COLO668 (cell line): ENCODE measurements at regions not wholly inside any gene's neighbourhood (a gene's known extent, or its start where the extent isn't known, plus 50 kb on each side); places are given as distances from the start of the nearest gene placed in this dataset.

Experiments used
- DNase-seq: peaks from one replicate; lab custom pipeline; 2025; ENCODE audit not compliant: unreplicated experiment; lab: John Stamatoyannopoulos, UW

- no peak for DNase-seq
Observed at GRCh38 chr3:167188592-167188991, 191.5 kb downstream of the ZBBX start.

GRCh38 chr3:167187221-167187620 is 192.9 kb downstream of the ZBBX start:
- no peak for DNase-seq

- DNase-seq, result no peak
Observed at GRCh38 chr3:167184511-167184910, 195.6 kb downstream of the ZBBX start.

- no peak for DNase-seq
Observed at GRCh38 chr3:167172377-167172776, 207.7 kb downstream of the ZBBX start.

- no peak for DNase-seq
Observed at GRCh38 chr3:167167491-167167890, 212.6 kb downstream of the ZBBX start.

- DNase-seq, result no peak
Observed at GRCh38 chr3:167166594-167167253, 213.4 kb downstream of the ZBBX start.

- no peak for DNase-seq
Observed at GRCh38 chr3:167166012-167166411, 214.1 kb downstream of the ZBBX start.

GRCh38 chr3:167163580-167163979 is 216.5 kb downstream of the ZBBX start:
- no peak for DNase-seq

GRCh38 chr3:167162083-167162482 is 218.0 kb downstream of the ZBBX start:
- no peak for DNase-seq

GRCh38 chr3:167160781-167161180 is 219.3 kb downstream of the ZBBX start:
- no peak for DNase-seq

GRCh38 chr3:167151636-167152035 is 228.5 kb downstream of the ZBBX start:
- DNase-seq, result no peak

- DNase-seq, result no peak
Observed at GRCh38 chr3:167148136-167148535, 232.0 kb downstream of the ZBBX start.

GRCh38 chr3:167146911-167147310 is 233.2 kb downstream of the ZBBX start:
- no peak for DNase-seq

- no peak for DNase-seq
Observed at GRCh38 chr3:167125612-167126407, 254.3 kb downstream of the ZBBX start.

GRCh38 chr3:167120828-167121227 is 259.3 kb downstream of the ZBBX start:
- no peak for DNase-seq

GRCh38 chr3:167116120-167116922 is 263.8 kb downstream of the ZBBX start:
- no peak for DNase-seq

- no peak for DNase-seq
Observed at GRCh38 chr3:167115331-167115934, 264.7 kb downstream of the ZBBX start.

- no peak for DNase-seq
Observed at GRCh38 chr3:167114619-167115018, 265.5 kb downstream of the ZBBX start.

GRCh38 chr3:167113035-167113830 is 266.9 kb downstream of the ZBBX start:
- no peak for DNase-seq

- DNase-seq, result peak; percentile 33
Observed at GRCh38 chr3:167110901-167111300, 269.2 kb downstream of the ZBBX start.

- no peak for DNase-seq
Observed at GRCh38 chr3:167109746-167110145, 270.4 kb downstream of the ZBBX start.
